ENCODE measurements at regions not wholly inside any gene's neighbourhood (a gene's known extent, or its start where the extent isn't known, plus 50 kb on each side); places are given as distances from the start of the nearest gene placed in this dataset.

- CTCF ChIA-PET, result interaction anchor here (1.0 to 1.7 kb wide), 3 partner anchors 26 to 35 kb away, joined by 3 read pairs; no protein-coding TSS in a partner anchor
- DNase-seq (ENCODE audit: extremely low spot score), result no peak
- TF ChIP-seq CTCF (IDR thresholded peaks at IDR 0.05; ENCODE audit: control extremely low read depth, extremely low read depth, low read depth, missing control alignments), result no peak
- POLR2A ChIA-PET, result no interaction called here
Observed at GRCh38 chr7:104054362-104054761, 64.9 kb upstream of the RELN start.

- DNase-seq (ENCODE audit: extremely low spot score), result no peak
- no peak for TF ChIP-seq CTCF (IDR thresholded peaks at IDR 0.05; ENCODE audit: control extremely low read depth, extremely low read depth, low read depth, missing control alignments)
- CTCF ChIA-PET, result interaction anchor here (1.0 kb wide), 1 partner anchor 27 kb away, joined by 3 read pairs; no protein-coding TSS in a partner anchor
- POLR2A ChIA-PET, result no interaction called here
Observed at GRCh38 chr7:104052979-104053378, 63.5 kb upstream of the RELN start.

GRCh38 chr7:104048055-104048454, 58.6 kb upstream of the RELN start:
- ChIA-PET POLR2A (no interaction called here), CTCF (no interaction called here)
- DNase-seq (ENCODE audit: extremely low spot score), result no peak
- no peak for TF ChIP-seq CTCF (IDR thresholded peaks at IDR 0.05; ENCODE audit: control extremely low read depth, extremely low read depth, low read depth, missing control alignments)

- ChIA-PET CTCF (no interaction called here), POLR2A (no interaction called here)
- DNase-seq (ENCODE audit: extremely low spot score), result no peak
Observed at GRCh38 chr7:104045183-104045582, 55.7 kb upstream of the RELN start.

GRCh38 chr7:104040666-104041065, 51.2 kb upstream of the RELN start:
- POLR2A ChIA-PET, result no interaction called here
- DNase-seq (ENCODE audit: extremely low spot score), result no peak
- TF ChIP-seq CTCF (IDR thresholded peaks at IDR 0.05; ENCODE audit: control extremely low read depth, extremely low read depth, low read depth, missing control alignments), result no peak

More at GRCh38 chr7:104045183-104045582, 55.7 kb upstream of the RELN start:
- TF ChIP-seq CTCF (IDR thresholded peaks at IDR 0.05; ENCODE audit: control extremely low read depth, extremely low read depth, low read depth, missing control alignments), result no peak

GRCh38 chr7:104039363-104039762, 49.9 kb upstream of the RELN start:
- DNase-seq (ENCODE audit: extremely low spot score), result no peak
- CTCF ChIA-PET, result no interaction called here
- no peak for TF ChIP-seq CTCF (IDR thresholded peaks at IDR 0.05; ENCODE audit: control extremely low read depth, extremely low read depth, low read depth, missing control alignments)
- POLR2A ChIA-PET, result no interaction called here

More at GRCh38 chr7:104040666-104041065, 51.2 kb upstream of the RELN start:
- CTCF ChIA-PET, result no interaction called here

All from GM10248 (cell line).